ENCODE measurements at regions not wholly inside any gene's neighbourhood (a gene's known extent, or its start where the extent isn't known, plus 50 kb on each side); places are given as distances from the start of the nearest gene placed in this dataset.
"Not testable (repeated sequence)": the region's sequence is repeated elsewhere in the genome, so short reads cannot be mapped to it uniquely, and the experiment has no call there.

GRCh38 chr14:101259748-101260147, 301.5 kb upstream of the DIO3 start:
- DNase-seq (ENCODE audit: low read depth): no peak

GRCh38 chr14:101266441-101266840, 294.9 kb upstream of the DIO3 start:
- not testable (repeated sequence) for DNase-seq (ENCODE audit: low read depth)

GRCh38 chr14:101273091-101273490, 288.2 kb upstream of the DIO3 start:
- no peak for DNase-seq (ENCODE audit: low read depth)

- DNase-seq (ENCODE audit: low read depth): no peak
Measured at GRCh38 chr14:101276309-101277091, 284.8 kb upstream of the DIO3 start.

GRCh38 chr14:101282418-101282817, 278.9 kb upstream of the DIO3 start:
- no peak for DNase-seq (ENCODE audit: low read depth)

- no peak for DNase-seq (ENCODE audit: low read depth)
Measured at GRCh38 chr14:101284711-101285110, 276.6 kb upstream of the DIO3 start.

- DNase-seq (ENCODE audit: low read depth): no peak
Measured at GRCh38 chr14:101286271-101287018, 274.9 kb upstream of the DIO3 start.

GRCh38 chr14:101288436-101289229, 272.7 kb upstream of the DIO3 start:
- DNase-seq (ENCODE audit: low read depth): no peak

- DNase-seq (ENCODE audit: low read depth): no peak
Measured at GRCh38 chr14:101289230-101289690, 272.0 kb upstream of the DIO3 start.

- no peak for DNase-seq (ENCODE audit: low read depth)
Measured at GRCh38 chr14:101289911-101290310, 271.4 kb upstream of the DIO3 start.

GRCh38 chr14:101290611-101291010, 270.7 kb upstream of the DIO3 start:
- DNase-seq (ENCODE audit: low read depth): no peak

- no peak for DNase-seq (ENCODE audit: low read depth)
Measured at GRCh38 chr14:101291390-101291789, 269.9 kb upstream of the DIO3 start.

GRCh38 chr14:101292448-101292847, 268.8 kb upstream of the DIO3 start:
- DNase-seq (ENCODE audit: low read depth): no peak

- DNase-seq (ENCODE audit: low read depth): no peak
Measured at GRCh38 chr14:101293605-101294004, 267.7 kb upstream of the DIO3 start.

GRCh38 chr14:101294136-101294535, 267.2 kb upstream of the DIO3 start:
- no peak for DNase-seq (ENCODE audit: low read depth)

- DNase-seq (ENCODE audit: low read depth): not testable (repeated sequence)
Measured at GRCh38 chr14:101299781-101300180, 261.5 kb upstream of the DIO3 start.

GRCh38 chr14:101301011-101301410, 260.3 kb upstream of the DIO3 start:
- no peak for DNase-seq (ENCODE audit: low read depth)

GRCh38 chr14:101307162-101307561, 254.1 kb upstream of the DIO3 start:
- DNase-seq (ENCODE audit: low read depth): not testable (repeated sequence)

- DNase-seq (ENCODE audit: low read depth): not testable (repeated sequence)
Measured at GRCh38 chr14:101311186-101311585, 250.1 kb upstream of the DIO3 start.

GRCh38 chr14:101313268-101313667, 248.0 kb upstream of the DIO3 start:
- no peak for DNase-seq (ENCODE audit: low read depth)

- DNase-seq (ENCODE audit: low read depth): no peak
Measured at GRCh38 chr14:101315802-101316296, 245.4 kb upstream of the DIO3 start.

GRCh38 chr14:101318271-101318670, 243.0 kb upstream of the DIO3 start:
- no peak for DNase-seq (ENCODE audit: low read depth)

All from forelimb muscle (tissue), 1 donor.